ENCODE measurements at regions not wholly inside any gene's neighbourhood (a gene's known extent, or its start where the extent isn't known, plus 50 kb on each side); places are given as distances from the start of the nearest gene placed in this dataset.
A peak's percentile ranks its signal among the peaks of the same experiment; 100 is the strongest.

DNA sequence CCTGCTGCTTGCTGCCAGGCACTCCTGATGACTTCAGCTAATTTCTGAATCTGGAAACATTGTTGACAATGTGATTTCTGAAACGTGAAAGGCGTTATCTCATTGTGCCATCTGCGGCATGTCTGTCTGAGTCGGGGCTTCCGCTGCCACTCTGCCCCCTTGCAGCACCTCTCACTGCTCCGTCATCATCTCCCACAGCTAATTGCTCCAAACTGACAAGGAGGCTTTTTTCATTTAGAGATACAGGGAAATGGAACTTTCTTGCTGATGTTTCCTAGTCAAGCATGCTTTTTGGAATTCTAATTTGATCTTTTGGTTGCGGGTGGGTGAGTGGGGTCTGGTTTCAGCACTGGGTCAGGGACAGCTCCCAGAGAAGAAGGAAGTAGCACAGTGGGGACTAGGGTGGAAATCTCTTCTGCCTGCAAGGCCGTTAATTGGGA is 233.5 kb downstream of the DHX35 start:
- H3K4me3 ChIP-seq (ENCODE audit: low read depth, low read length), result no peak overlapping the region
- TF ChIP-seq, protein P1, sequence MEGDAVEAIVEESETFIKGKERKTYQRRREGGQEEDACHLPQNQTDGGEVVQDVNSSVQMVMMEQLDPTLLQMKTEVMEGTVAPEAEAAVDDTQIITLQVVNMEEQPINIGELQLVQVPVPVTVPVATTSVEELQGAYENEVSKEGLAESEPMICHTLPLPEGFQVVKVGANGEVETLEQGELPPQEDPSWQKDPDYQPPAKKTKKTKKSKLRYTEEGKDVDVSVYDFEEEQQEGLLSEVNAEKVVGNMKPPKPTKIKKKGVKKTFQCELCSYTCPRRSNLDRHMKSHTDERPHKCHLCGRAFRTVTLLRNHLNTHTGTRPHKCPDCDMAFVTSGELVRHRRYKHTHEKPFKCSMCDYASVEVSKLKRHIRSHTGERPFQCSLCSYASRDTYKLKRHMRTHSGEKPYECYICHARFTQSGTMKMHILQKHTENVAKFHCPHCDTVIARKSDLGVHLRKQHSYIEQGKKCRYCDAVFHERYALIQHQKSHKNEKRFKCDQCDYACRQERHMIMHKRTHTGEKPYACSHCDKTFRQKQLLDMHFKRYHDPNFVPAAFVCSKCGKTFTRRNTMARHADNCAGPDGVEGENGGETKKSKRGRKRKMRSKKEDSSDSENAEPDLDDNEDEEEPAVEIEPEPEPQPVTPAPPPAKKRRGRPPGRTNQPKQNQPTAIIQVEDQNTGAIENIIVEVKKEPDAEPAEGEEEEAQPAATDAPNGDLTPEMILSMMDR (conservative IDR thresholded peaks at IDR 0.05; ENCODE audit: low read depth, low read length), result no peak
- DNase-seq (ENCODE audit: low read depth), result no peak

DNA sequence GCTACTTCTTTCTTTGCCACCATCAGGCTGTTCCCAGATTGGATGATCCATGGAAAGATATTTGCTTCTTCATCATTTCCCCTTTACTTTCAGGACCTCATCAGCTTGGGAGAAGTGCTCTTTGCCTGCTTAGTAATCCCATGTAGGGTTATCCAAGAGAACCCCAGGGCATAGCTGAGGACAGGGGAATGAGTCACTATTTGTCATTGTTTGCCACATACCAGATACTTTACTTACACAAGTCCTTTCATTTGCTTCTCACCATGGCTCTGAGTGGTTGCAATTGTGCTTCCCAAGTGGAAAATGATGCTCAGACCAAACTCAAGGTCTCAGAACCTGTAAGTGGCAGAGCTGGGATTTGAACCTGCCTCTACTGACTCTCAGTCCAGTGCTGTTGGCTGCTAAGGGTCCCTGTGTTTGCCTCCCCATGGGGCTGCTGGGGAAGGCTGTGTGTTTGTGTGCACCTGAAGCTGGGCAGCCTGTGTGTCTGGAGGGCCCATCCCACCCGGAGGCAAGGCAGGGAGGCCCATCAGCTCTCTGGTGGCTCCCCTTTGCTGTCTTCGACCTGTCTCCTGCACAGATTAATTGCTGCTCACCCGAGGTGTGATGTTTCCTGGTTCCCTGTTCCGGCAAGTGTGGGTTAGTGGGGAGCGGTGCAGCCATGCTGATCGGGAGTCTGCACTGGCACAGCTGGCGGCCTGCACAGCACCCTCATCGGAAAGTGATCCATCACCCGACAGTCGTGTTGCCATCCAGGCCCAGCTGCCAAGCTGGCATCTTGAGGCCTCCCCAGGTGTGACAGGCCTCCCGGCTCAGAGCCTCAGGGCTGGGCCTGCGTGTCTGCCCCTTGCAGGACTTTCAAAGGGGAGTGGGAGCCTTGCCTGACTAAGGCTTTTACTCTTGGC is 228.8 kb downstream of the DHX35 start:
- peak; percentile 9 for DNase-seq (ENCODE audit: low read depth)
- TF ChIP-seq, protein P1 (conservative IDR thresholded peaks at IDR 0.05; ENCODE audit: low read depth, low read length), result no peak

GRCh38 chr20:39188266-39188765 is 226.2 kb downstream of the DHX35 start:
- no peak for DNase-seq (ENCODE audit: low read depth)
- no peak overlapping the region for H3K4me3 ChIP-seq (ENCODE audit: low read depth, low read length)
- TF ChIP-seq, protein P1 (conservative IDR thresholded peaks at IDR 0.05; ENCODE audit: low read depth, low read length), result no peak

More for the DNA sequence above, 228.8 kb downstream of the DHX35 start:
- no peak overlapping the region for H3K4me3 ChIP-seq (ENCODE audit: low read depth, low read length)

- no peak overlapping the region for H3K4me3 ChIP-seq (ENCODE audit: low read depth, low read length)
- TF ChIP-seq, protein P1 (conservative IDR thresholded peaks at IDR 0.05; ENCODE audit: low read depth, low read length), result no peak
- no peak for DNase-seq (ENCODE audit: low read depth)
These were observed 219.3 kb downstream of the DHX35 start for GRCh38 chr20:39181490-39181889.

GRCh38 chr20:39176457-39176856 is 214.3 kb downstream of the DHX35 start:
- no peak overlapping the region for H3K4me3 ChIP-seq (ENCODE audit: low read depth, low read length)
- TF ChIP-seq, protein P1 (conservative IDR thresholded peaks at IDR 0.05; ENCODE audit: low read depth, low read length), result no peak

DNA sequence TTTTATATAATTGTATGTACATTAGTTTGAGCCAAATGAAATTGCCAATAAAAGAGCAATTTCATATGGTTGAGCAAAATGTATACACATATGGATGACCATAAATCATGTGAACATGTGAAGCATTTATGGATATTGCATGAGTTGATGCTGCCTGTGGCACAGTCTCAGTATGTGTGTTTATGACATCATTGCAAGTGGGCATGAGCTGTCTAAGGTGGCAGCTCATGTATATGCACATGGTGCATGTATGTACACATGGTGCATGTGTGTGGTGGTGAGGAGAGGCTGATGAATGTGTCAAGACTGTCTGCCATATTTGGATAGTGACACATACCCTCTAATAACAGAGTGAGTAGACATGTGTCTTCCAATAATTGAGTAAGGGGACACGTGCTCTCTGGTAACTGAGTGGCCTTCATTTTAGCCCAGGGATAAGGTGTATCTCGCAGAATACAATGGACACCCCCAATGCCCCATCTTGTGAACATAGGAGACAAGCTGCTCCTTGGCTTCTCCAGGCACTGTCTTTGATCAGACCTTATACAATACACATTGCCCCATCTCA is 208.8 kb downstream of the DHX35 start:
- H3K4me3 ChIP-seq (ENCODE audit: low read depth, low read length), result no peak overlapping the region
- TF ChIP-seq, protein P1 (conservative IDR thresholded peaks at IDR 0.05; ENCODE audit: low read depth, low read length), result no peak
- DNase-seq (ENCODE audit: low read depth), result no peak

More at GRCh38 chr20:39176457-39176856, 214.3 kb downstream of the DHX35 start:
- DNase-seq (ENCODE audit: low read depth), result no peak

Measured in epithelial cell of proximal tubule (primary cell).